GM19455 (cell line): ENCODE measurements at regions not wholly inside any gene's neighbourhood (a gene's known extent, or its start where the extent isn't known, plus 50 kb on each side); places are given as distances from the start of the nearest gene placed in this dataset.

ENCODE experiments used
- ATAC-seq: cut with Tn5 transposase; IDR thresholded peaks from one replicate; pipeline ENCODE4 v1.9.1; 2021; ENCODE audit not compliant: unreplicated experiment

GRCh38 chr4:151603377-151603776 lies 157.4 kb downstream of the GATB start:
- ATAC-seq, result no peak

GRCh38 chr4:151604238-151604637 lies 156.6 kb downstream of the GATB start:
- no peak for ATAC-seq

GRCh38 chr4:151605215-151605614 lies 155.6 kb downstream of the GATB start:
- no peak for ATAC-seq

GRCh38 chr4:151606061-151606460 lies 154.7 kb downstream of the GATB start:
- no peak for ATAC-seq

- no peak for ATAC-seq
Measured at GRCh38 chr4:151610229-151610628, 150.6 kb downstream of the GATB start.

GRCh38 chr4:151611960-151612359 lies 148.8 kb downstream of the GATB start:
- ATAC-seq, result no peak

GRCh38 chr4:151613290-151613689 lies 147.5 kb downstream of the GATB start:
- no peak for ATAC-seq

- ATAC-seq, result no peak
Measured at GRCh38 chr4:151614561-151614960, 146.2 kb downstream of the GATB start.

- no peak for ATAC-seq
Measured at GRCh38 chr4:151618858-151619257, 141.9 kb downstream of the GATB start.

- no peak for ATAC-seq
Measured at GRCh38 chr4:151620066-151620465, 140.7 kb downstream of the GATB start.
